Small intestine (tissue), 7 donors: ENCODE measurements at regions not wholly inside any gene's neighbourhood (a gene's known extent, or its start where the extent isn't known, plus 50 kb on each side); places are given as distances from the start of the nearest gene placed in this dataset.
A peak's percentile ranks its signal among the peaks of the same experiment; 100 is the strongest.

Experiments
- DNase-seq, 2 donors: peaks; one replicate each; pipeline versions ENCODE4 v3.0.0 to v3.0.0-alpha.2; 2013
- FAIRE-seq: peaks from 2 replicates; lab custom pipeline; 2012; peaks lifted over from hg19 to GRCh38; lab: Jason Lieb, UNC
- H3K27ac ChIP-seq, 3 donors: one replicate each; pipeline ENCODE4 v1.5.1; 2013; ENCODE audit warnings: low read length in 2 of 3, mild to moderate bottlenecking in 2 of 3, control low read depth in 1 of 3, inconsistent platforms in 1 of 3, low read depth in 1 of 3, moderate library complexity in 1 of 3
- H3K27me3 ChIP-seq, 3 donors: one replicate each; pipeline ENCODE4 v1.6.1; 2013; ENCODE audit warnings: low read length in 3 of 3, inconsistent platforms in 1 of 3; ENCODE audit not compliant: control insufficient read depth in 3 of 3, insufficient read depth in 3 of 3
- H3K36me3 ChIP-seq, 3 donors: one replicate each; pipeline ENCODE4 v1.6.1; 2013; ENCODE audit warnings: low read length in 3 of 3, inconsistent platforms in 1 of 3, low read depth in 1 of 3, mild to moderate bottlenecking in 1 of 3, moderate library complexity in 1 of 3; ENCODE audit not compliant: control insufficient read depth in 3 of 3, insufficient read depth in 2 of 3
- H3K4me1 ChIP-seq, 3 donors: one replicate each; pipeline ENCODE4 v1.6.1; 2013; ENCODE audit warnings: low read length in 2 of 3, inconsistent platforms in 1 of 3, low read depth in 1 of 3, mild to moderate bottlenecking in 1 of 3, moderate library complexity in 1 of 3; ENCODE audit not compliant: control insufficient read depth in 3 of 3, insufficient read depth in 2 of 3
- H3K4me3 ChIP-seq, 3 donors: one replicate each; pipeline ENCODE4 v1.5.1; 2013; ENCODE audit warnings: low read length in 3 of 3, control low read depth in 1 of 3, inconsistent platforms in 1 of 3, low read depth in 1 of 3, mild to moderate bottlenecking in 1 of 3, moderate library complexity in 1 of 3
- H3K9me3 ChIP-seq, 2 donors: one replicate each; pipeline ENCODE4 v1.6.1; 2013; ENCODE audit warnings: low read depth in 1 of 2, low read length in 1 of 2; ENCODE audit not compliant: control insufficient read depth in 2 of 2, insufficient read depth in 1 of 2
- WGBS, 3 donors: extraction: QIAGEN DNeasy Blood & Tissue Kit; methylation state at CpG; one replicate each; pipeline ENCODE4 v1.1.7; 2013; 5-methylcytosine and 5-hydroxymethylcytosine counted together
- donor health status: healthy with polysubstance abuse.
- donor health status: control.
- donor health status: control.
- donor health status: Bipolar disorder and iron deficiency.
- donor health status: healthy.

DNA sequence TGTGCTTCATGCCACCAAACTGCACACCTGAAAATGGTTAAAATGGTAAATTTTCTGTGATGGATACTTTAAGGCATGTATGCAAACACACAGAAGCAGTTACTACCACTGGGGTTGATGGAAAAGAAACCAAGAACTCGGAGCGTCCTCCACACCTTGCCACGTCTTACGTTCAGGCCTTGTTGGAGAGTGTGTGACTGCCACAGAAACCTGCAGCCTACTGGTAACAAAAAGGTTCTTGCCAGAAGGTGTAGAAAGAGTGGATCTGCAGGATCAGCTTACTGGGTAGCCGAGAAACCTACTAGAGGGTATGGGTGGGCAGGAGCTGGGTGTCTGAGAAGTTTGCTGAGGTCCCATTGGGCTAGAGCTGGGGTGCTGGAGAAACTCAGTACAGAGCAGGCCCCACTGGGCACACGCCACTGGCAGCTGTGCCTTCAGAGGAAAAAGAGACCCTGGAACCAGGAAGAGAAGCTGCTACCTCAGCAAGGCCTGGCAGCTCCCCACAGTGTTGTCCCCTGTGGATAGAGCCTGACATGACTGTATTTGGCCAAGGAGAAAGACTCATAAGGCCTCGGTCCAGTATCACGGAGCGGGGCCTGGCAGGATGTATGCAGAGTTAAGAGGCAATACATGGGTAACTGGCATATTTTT, 204.6 kb downstream of the SEC14L1 start:
- 92 to 99% (median 94%) methylated on average over 9 of the region's 9 CpGs for WGBS, 3 donors
- peaks cover 0 to 3% of the 10 kb centered on the region in 2 donors for H3K9me3 ChIP-seq
- peaks cover 0 to 6% (median 0%) of the 10 kb centered on the region in 3 donors for H3K36me3 ChIP-seq
- no peak overlapping the region for H3K27ac ChIP-seq
- DNase-seq: no peak
- FAIRE-seq: no peak
- no peak overlapping the region for H3K4me3 ChIP-seq
- H3K4me1 ChIP-seq: peaks cover 3 to 9% (median 4%) of the 10 kb centered on the region in 3 donors
- no peaks in the 10 kb centered on the region for H3K27me3 ChIP-seq

GRCh38 chr17:77346765-77347164, 206.0 kb downstream of the SEC14L1 start:
- no peak for FAIRE-seq

DNA sequence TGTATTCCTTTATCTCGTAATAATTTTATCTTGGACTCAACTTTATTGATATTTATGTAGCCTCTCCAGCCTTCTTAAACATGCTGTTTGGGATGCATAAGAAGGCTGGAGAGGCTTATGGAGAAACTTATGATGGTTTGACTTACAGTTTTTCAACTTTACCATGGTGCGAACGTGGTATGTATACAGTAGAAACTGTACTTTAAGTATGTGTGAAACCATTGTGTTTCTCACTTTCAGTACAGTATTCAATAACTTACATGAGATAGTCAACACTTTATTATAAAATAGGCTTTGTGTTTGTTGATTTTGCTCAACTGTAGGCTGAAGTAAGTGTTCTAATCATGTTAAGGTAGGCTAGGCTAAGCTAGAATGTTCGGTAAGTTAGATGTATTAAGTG, 206.8 kb downstream of the SEC14L1 start:
- H3K4me3 ChIP-seq: no peak overlapping the region
- H3K9me3 ChIP-seq: peaks cover 0 to 3% of the 10 kb centered on the region in 2 donors
- WGBS, 3 donors: 86 to 93% (median 93%) methylated on average over 4 of the region's 4 CpGs
- no peaks in the 10 kb centered on the region for H3K27me3 ChIP-seq
- H3K27ac ChIP-seq: no peak overlapping the region
- H3K36me3 ChIP-seq: peaks cover 0 to 13% (median 0%) of the 10 kb centered on the region in 3 donors
- DNase-seq (no peak), FAIRE-seq (no peak)
- H3K4me1 ChIP-seq: peaks cover 3 to 24% (median 4%) of the 10 kb centered on the region in 3 donors

More at GRCh38 chr17:77346765-77347164, 206.0 kb downstream of the SEC14L1 start:
- Histone ChIP-seq H3K27me3 (no peaks in the 10 kb centered on the region), H3K4me3 (no peak overlapping the region), H3K27ac (no peak overlapping the region), H3K4me1 (peaks cover 3 to 22% (median 4%) of the 10 kb centered on the region in 3 donors), H3K36me3 (peaks cover 0 to 11% (median 0%) of the 10 kb centered on the region in 3 donors), H3K9me3 (peaks cover 0 to 3% of the 10 kb centered on the region in 2 donors)
- no peak for DNase-seq
- 92 to 100% (median 99%) methylated on average over 3 of the region's 3 CpGs for WGBS, 3 donors

- Histone ChIP-seq H3K27ac (peak overlapping the region in 1 of 3 donors; percentile 13), H3K4me1 (peaks cover 0 to 37% (median 8%) of the 10 kb centered on the region in 3 donors), H3K4me3 (no peak overlapping the region), H3K36me3 (peaks cover 0 to 16% (median 0%) of the 10 kb centered on the region in 3 donors), H3K27me3 (no peaks in the 10 kb centered on the region), H3K9me3 (no peaks in the 10 kb centered on the region)
- DNase-seq (peak in 1 of 2 donors; percentile 74), FAIRE-seq (no peak)
- WGBS, 3 donors: 42 to 48% (median 46%) methylated on average over 12 of the region's 12 CpGs
These were observed 209.4 kb downstream of the SEC14L1 start for GRCh38 chr17:77349976-77350830.

- Histone ChIP-seq H3K27me3 (no peaks in the 10 kb centered on the region), H3K36me3 (peaks cover 0 to 24% (median 0%) of the 10 kb centered on the region in 3 donors), H3K4me1 (peaks cover 0 to 39% (median 11%) of the 10 kb centered on the region in 3 donors), H3K9me3 (no peaks in the 10 kb centered on the region), H3K4me3 (no peak overlapping the region), H3K27ac (no peak overlapping the region)
- DNase-seq (no peak), FAIRE-seq (no peak)
- WGBS, 3 donors: 89 to 95% (median 92%) methylated on average over 10 of the region's 10 CpGs
These were observed 211.7 kb downstream of the SEC14L1 start for GRCh38 chr17:77352441-77352840.

DNA sequence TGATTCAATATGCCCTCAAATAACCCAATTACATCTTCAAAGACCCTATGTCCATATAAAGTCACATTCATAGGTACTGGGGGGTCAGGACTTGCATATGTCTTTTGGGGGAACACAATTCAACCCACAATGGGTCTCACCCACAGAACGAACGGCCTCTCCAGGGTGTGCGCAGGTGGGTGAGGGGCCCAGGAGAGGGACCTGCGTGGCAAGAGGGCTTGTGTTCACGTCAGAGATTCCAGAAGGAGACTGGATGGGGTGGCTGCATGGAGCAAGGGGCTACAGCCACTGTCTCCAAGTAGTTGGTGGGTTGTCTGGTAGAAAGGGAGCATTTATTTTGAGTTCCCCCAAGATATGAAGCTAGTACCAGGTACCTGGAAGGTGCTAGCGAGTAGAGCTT, 212.2 kb downstream of the SEC14L1 start:
- peaks cover 0 to 25% (median 0%) of the 10 kb centered on the region in 3 donors for H3K36me3 ChIP-seq
- no peak overlapping the region for H3K27ac ChIP-seq
- 94 to 96% (median 95%) methylated on average over 6 of the region's 6 CpGs for WGBS, 3 donors
- H3K4me3 ChIP-seq: no peak overlapping the region
- no peak for FAIRE-seq
- no peaks in the 10 kb centered on the region for H3K27me3 ChIP-seq
- H3K4me1 ChIP-seq: peaks cover 0 to 39% (median 11%) of the 10 kb centered on the region in 3 donors
- H3K9me3 ChIP-seq: no peaks in the 10 kb centered on the region
- no peak for DNase-seq

- H3K27ac ChIP-seq: peak overlapping the region; percentile 44 to 68 (median 67)
- H3K4me3 ChIP-seq: no peak overlapping the region
- peaks cover 0 to 31% (median 0%) of the 10 kb centered on the region in 3 donors for H3K36me3 ChIP-seq
- no peaks in the 10 kb centered on the region for H3K9me3 ChIP-seq
- 76 to 87% (median 85%) methylated on average over 15 of the region's 15 CpGs for WGBS, 3 donors
- no peak for FAIRE-seq
- H3K4me1 ChIP-seq: peaks cover 0 to 39% (median 11%) of the 10 kb centered on the region in 3 donors
- no peaks in the 10 kb centered on the region for H3K27me3 ChIP-seq
- peak in 1 of 2 donors; percentile 2 for DNase-seq
These were observed 213.1 kb downstream of the SEC14L1 start for GRCh38 chr17:77353684-77354419.

- Histone ChIP-seq H3K4me3 (no peak overlapping the region), H3K4me1 (peaks cover 0 to 39% (median 11%) of the 10 kb centered on the region in 3 donors), H3K36me3 (peaks cover 0 to 34% (median 0%) of the 10 kb centered on the region in 3 donors), H3K9me3 (no peaks in the 10 kb centered on the region), H3K27me3 (no peaks in the 10 kb centered on the region), H3K27ac (peak overlapping the region; percentile 44 to 68 (median 67))
- WGBS, 3 donors: 58 to 94% (median 76%) methylated on average over 5 of the region's 5 CpGs
- no peak for FAIRE-seq
- DNase-seq: no peak
These were observed 213.6 kb downstream of the SEC14L1 start for GRCh38 chr17:77354420-77354669.
